ENCODE measurements at regions not wholly inside any gene's neighbourhood (a gene's known extent, or its start where the extent isn't known, plus 50 kb on each side); places are given as distances from the start of the nearest gene placed in this dataset.

- 1% methylated on average over 40 of the region's 84 CpGs; no CpG with 5 or more reads in 1 of the 2 donors for WGBS, 2 donors (ENCODE audit: low coverage in 1 of 2)
- H3K27ac ChIP-seq: peak overlapping the region; percentile 91 to 97 (median 96)
- peaks cover 18 to 58% (median 52%) of the 10 kb centered on the region in 4 donors for H3K4me1 ChIP-seq
- in situ Hi-C loops (cut with MboI; ENCODE audit: low pct_ligation_motif_present in 1 of 4, low pct_unique_long_range_greater_than_20kb in 1 of 4, low sequenced_read_pairs in 3 of 4) (loop anchor here in 1 of 4 donors (25.0 kb wide), 1 partner anchor 791 kb away; the partner anchor contains the start of gene CCNT2), intact Hi-C loops (cut with DNase I; ENCODE audit: low total_unique reads) (loop anchor here (10.0 kb wide), 1 partner anchor 284 kb away; no protein-coding TSS in a partner anchor)
- H3K36me3 ChIP-seq: no peaks in the 10 kb centered on the region
- no peaks in the 10 kb centered on the region for H3K9me3 ChIP-seq
- TF ChIP-seq CTCF (IDR thresholded peaks at IDR 0.05): no peak
- peak; percentile 40 for TF ChIP-seq POLR2A (IDR thresholded peaks at IDR 0.05)
- peak; percentile 7 to 28 (median 17) for TF ChIP-seq POLR2AphosphoS5 (IDR thresholded peaks at IDR 0.05)
- H3K27me3 ChIP-seq: no peaks in the 10 kb centered on the region
- DNase-seq: peak; percentile 67
- H3K4me3 ChIP-seq: peak overlapping the region; percentile 42 to 98 (median 88)
Observed at GRCh38 chr2:134120733-134121630, 132.9 kb upstream of the MGAT5 start.

- Histone ChIP-seq H3K36me3 (no peaks in the 10 kb centered on the region), H3K4me3 (peak overlapping the region in 1 of 4 donors; percentile 6), H3K27ac (no peak overlapping the region), H3K9me3 (no peaks in the 10 kb centered on the region), H3K4me1 (peaks cover 18 to 74% (median 63%) of the 10 kb centered on the region in 4 donors), H3K27me3 (no peaks in the 10 kb centered on the region)
- intact Hi-C loops (cut with DNase I; ENCODE audit: low total_unique reads) (loop anchor here (10.0 kb wide), 1 partner anchor 282 kb away; no protein-coding TSS in a partner anchor), in situ Hi-C loops (cut with MboI; ENCODE audit: low pct_ligation_motif_present in 1 of 4, low pct_unique_long_range_greater_than_20kb in 1 of 4, low sequenced_read_pairs in 3 of 4) (loop anchor here in 1 of 4 donors (25.0 kb wide), 1 partner anchor 790 kb away; the partner anchor contains the start of gene CCNT2)
- no peak for TF ChIP-seq EP300 (IDR thresholded peaks at IDR 0.05; ENCODE audit: low read depth)
- no peak for TF ChIP-seq POLR2AphosphoS5 (IDR thresholded peaks at IDR 0.05)
- TF ChIP-seq POLR2A (IDR thresholded peaks at IDR 0.05): no peak
- peak in 1 of 5 experiments; percentile 13 for TF ChIP-seq CTCF (IDR thresholded peaks at IDR 0.05)
- 63% methylated on average over 3 of the region's 3 CpGs; no CpG with 5 or more reads in 1 of the 2 donors for WGBS, 2 donors (ENCODE audit: low coverage in 1 of 2)
- DNase-seq: no peak
Observed at GRCh38 chr2:134122610-134123009, 131.3 kb upstream of the MGAT5 start.

GRCh38 chr2:134123332-134123731, 130.5 kb upstream of the MGAT5 start:
- H3K27ac ChIP-seq: peak overlapping the region in 3 of 4 donors; percentile 62 to 67 (median 66)
- 63 to 68% methylated on average over 2 of the region's 2 CpGs for WGBS, 2 donors (ENCODE audit: low coverage in 1 of 2)
- no peak for TF ChIP-seq POLR2AphosphoS5 (IDR thresholded peaks at IDR 0.05)
- no peak for TF ChIP-seq POLR2A (IDR thresholded peaks at IDR 0.05)
- no peaks in the 10 kb centered on the region for H3K36me3 ChIP-seq
- no peaks in the 10 kb centered on the region for H3K9me3 ChIP-seq
- no peaks in the 10 kb centered on the region for H3K27me3 ChIP-seq
- H3K4me3 ChIP-seq: no peak overlapping the region
- in situ Hi-C loops (cut with MboI; ENCODE audit: low pct_ligation_motif_present in 1 of 4, low pct_unique_long_range_greater_than_20kb in 1 of 4, low sequenced_read_pairs in 3 of 4) (loop anchor here in 1 of 4 donors (25.0 kb wide), 1 partner anchor 789 kb away; the partner anchor contains the start of gene CCNT2), intact Hi-C loops (cut with DNase I; ENCODE audit: low total_unique reads) (loop anchor here (10.0 kb wide), 1 partner anchor 281 kb away; no protein-coding TSS in a partner anchor)
- DNase-seq: no peak
- H3K4me1 ChIP-seq: peaks cover 18 to 81% (median 66%) of the 10 kb centered on the region in 4 donors

- H3K27me3 ChIP-seq: no peaks in the 10 kb centered on the region
- TF ChIP-seq POLR2AphosphoS5 (IDR thresholded peaks at IDR 0.05) (peak in 1 of 3 donors; percentile 20), CTCF (IDR thresholded peaks at IDR 0.05) (no peak)
- 16 to 43% methylated on average over 3 of the region's 3 CpGs for WGBS, 2 donors (ENCODE audit: low coverage in 1 of 2)
- no peaks in the 10 kb centered on the region for H3K36me3 ChIP-seq
- intact Hi-C loops (cut with DNase I; ENCODE audit: low total_unique reads) (loop anchor here (10.0 kb wide), 1 partner anchor 281 kb away; no protein-coding TSS in a partner anchor), in situ Hi-C loops (cut with MboI; ENCODE audit: low pct_ligation_motif_present in 1 of 4, low pct_unique_long_range_greater_than_20kb in 1 of 4, low sequenced_read_pairs in 3 of 4) (loop anchor here in 1 of 4 donors (25.0 kb wide), 1 partner anchor 788 kb away; the partner anchor contains the start of gene CCNT2)
- peak; percentile 72 for DNase-seq
- no peak overlapping the region for H3K4me3 ChIP-seq
- H3K27ac ChIP-seq: peak overlapping the region; percentile 62 to 67 (median 64)
- H3K4me1 ChIP-seq: peaks cover 11 to 81% (median 65%) of the 10 kb centered on the region in 4 donors
- H3K9me3 ChIP-seq: no peaks in the 10 kb centered on the region
Observed at GRCh38 chr2:134124047-134124753, 129.7 kb upstream of the MGAT5 start.
